RPMI8226 (cell line): ENCODE measurements at regions not wholly inside any gene's neighbourhood (a gene's known extent, or its start where the extent isn't known, plus 50 kb on each side); places are given as distances from the start of the nearest gene placed in this dataset.
"Not testable (repeated sequence)": the region's sequence is repeated elsewhere in the genome, so short reads cannot be mapped to it uniquely, and the experiment has no call there.

Experiments
- DNase-seq: peaks from one replicate; pipeline ENCODE4 v3.0.0-alpha.2; 2015

DNA sequence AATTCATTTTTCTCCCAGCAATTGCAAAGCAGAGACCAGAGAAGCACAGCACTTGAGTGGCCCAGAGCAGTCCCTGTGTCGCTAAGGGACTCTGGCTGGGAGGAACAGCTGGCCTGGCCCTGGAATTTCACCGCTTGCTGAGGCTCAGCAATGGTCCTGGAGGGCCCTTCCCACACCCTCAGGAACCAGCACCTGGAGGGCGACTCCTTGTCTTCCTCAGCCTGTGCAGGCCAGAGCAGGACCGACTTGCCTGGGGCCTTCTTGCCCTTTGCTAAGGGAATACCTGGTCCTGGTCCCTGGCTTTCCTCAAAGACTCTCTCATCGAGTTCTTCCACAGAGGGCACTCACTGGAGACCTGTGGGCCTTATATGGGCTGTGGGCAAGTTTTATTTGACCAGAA is 294.6 kb downstream of the RPLP1 start:
- no peak for DNase-seq

DNA sequence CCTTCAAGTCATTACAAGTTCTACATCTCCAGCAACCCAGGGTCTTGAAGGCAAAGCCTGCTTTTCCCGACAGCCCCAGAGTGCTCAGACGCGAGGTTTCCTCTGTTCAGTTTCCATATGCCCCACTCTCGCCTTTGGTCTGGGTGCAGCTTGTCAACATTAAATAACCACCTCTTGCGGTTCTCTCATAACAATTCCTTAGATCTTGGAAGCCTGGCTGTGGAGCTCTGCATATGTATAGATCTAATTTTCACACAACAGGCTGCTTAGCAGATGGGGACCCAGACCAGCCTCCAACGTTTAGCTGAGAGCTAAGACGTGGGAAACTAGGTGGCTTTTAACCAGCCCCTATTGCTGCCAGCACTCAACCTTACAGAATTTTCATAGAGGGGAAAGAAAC is 295.5 kb downstream of the RPLP1 start:
- no peak for DNase-seq

DNA sequence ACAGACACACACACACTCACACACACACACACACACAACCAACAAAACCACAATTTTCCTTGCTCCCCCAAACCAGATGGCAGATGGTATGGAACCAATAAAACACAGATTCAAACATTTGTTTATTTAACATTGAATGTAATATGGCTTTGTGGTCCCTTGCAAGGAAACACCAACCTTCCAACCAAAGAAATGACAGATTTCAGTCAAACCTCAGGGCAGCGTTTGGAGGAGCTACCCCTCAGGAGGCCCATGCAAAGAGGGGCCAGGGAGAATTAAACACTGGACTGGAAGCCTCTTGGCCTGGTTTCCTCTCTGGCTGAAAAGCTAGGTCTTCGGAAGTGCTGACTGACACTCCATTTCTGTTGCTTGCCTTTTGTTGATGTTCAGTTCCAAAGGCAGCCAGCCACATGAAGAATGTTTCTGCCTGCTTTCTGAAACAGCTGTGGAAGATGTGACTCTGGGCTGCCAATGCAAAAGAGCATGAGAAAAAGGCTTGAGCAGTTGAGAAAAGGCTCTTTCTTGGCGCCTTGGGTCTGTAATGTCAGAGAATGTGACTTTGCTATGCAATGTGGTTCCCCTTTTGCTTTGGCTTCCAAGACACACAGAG is 296.1 kb downstream of the RPLP1 start:
- DNase-seq: peak; percentile 42

DNA sequence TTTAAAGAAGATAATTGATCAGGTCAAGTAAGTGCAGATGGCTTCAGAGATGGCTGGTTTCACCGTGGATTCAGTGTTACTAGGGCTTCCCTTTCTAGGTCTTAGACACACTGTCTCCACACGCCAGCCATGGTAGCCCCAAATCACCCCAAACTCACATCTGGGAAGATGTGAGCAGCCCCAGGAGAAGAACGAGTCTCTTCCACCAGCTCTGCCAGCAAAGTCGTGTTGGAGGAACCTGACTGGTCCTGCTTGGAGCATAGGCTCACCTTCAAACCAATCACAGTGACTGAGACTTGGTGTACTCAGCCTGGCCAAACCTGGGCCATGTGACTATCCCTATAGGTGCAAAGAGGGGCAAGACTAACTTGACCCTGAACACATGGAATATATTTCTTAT is 296.7 kb downstream of the RPLP1 start:
- DNase-seq: no peak

DNA sequence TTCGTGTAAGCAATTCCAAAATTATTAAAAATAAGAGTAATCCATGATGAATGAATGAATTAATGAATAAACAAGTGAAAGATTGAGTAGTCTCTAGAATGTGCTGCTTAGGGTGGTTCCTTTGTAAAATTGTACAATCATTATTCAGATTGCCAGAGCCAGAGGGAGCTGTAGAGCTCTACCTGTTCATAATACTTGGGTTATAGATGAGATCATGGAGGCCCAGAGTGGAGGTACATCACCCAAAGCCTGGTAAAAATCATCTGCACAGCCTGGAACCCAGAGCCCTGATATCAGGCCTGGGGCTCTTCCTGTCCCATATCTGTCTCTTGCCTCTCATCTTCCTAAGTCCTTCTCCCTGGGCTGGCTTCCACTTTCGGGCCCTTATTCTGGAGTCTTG is 297.2 kb downstream of the RPLP1 start:
- DNase-seq: peak; percentile 59

DNA sequence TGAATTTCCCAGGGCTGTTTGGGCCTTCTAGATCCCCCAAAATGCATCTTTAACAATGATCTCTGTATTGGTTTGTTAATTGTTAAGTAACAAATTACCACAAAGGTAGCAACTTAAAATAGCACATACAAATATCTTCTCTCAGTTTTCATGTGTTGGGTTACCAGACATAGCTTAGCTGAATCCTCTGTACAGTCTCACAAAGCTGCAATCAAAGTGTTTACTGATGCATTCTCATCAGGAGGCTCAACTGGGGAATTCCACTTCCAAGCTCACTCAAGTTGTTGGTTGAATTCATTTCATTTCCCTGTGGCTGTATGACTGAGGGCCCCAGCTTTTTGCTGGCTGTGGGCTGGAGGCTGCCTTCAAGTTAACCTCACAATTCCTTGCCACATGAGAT is 297.6 kb downstream of the RPLP1 start:
- no peak for DNase-seq

DNA sequence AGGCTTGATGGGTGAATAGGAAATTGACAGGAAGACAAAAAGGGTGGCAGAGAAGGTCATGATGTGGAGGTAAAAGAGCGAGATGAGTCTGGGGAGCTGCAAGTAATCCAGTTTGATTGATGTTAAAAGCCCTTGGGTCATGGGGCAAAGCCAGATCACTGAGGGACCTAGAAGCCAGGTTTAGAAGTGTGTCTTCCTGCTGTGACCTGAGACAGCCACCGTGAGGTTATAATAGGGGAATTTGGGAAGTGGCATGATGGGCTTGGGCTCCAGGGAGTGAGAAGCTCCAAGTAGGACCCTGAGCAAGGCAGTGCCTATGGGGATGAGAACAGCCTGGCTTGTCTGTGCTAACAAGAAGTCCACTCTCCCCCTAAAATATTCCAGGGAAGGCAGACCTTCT is 298.5 kb downstream of the RPLP1 start:
- no peak for DNase-seq

DNA sequence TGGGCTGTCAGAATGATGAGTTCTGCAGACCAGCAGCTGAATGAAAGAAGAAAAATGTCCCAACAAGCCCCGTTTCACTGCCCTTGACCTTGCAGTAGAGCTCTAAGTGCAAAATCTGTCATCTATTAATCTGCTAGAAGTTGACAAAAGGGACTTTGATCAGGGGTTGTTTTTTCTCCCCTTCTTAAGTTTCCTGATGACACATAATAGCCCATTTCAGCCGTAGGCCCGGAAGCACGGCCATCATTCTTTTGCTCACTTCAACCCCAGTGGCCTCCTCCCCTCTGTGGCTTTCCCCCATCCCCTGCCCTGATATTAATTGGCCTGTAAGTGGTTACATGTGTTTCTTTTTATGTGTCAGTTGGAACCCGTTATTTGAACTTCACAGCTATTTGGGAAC is 298.9 kb downstream of the RPLP1 start:
- no peak for DNase-seq

DNA sequence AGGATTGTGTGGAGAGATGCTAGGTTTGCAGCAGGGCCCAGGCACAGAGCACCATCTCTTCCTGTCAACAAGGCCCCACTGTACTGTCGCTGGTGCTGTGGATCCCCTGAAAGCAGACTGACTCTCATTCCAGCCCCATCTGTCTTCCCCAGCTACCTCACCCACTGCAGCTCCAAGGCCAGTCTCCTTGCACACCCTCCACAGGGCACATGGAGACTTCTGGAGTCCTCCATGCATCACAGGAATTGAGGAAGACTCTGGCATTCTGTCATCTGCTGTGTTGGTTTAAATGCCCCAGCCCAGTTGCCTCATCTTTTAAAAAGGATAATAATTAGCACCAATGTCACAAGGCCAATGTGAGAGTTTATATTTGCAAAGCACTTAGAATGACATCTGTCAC is 301.2 kb downstream of the RPLP1 start:
- DNase-seq: no peak

DNA sequence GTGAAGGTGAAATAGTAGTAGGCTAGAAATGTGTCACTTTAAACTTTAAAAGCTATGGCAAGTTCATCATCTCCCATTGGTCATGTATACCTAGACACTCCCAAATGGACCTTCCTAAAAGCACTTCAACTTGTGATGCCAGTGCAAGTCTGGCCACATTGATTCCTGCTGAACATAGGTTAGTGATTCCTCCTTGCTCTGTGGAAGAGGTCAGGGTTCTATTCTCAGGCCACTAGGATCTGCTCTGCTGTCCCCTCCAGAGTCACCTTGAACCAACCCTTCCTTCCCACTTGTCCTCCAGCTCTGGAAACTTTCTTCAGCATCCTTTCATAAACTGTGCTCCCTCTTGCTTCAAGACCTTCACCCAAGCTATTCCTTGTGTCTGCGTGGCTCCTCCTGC is 301.7 kb downstream of the RPLP1 start:
- DNase-seq: no peak

DNA sequence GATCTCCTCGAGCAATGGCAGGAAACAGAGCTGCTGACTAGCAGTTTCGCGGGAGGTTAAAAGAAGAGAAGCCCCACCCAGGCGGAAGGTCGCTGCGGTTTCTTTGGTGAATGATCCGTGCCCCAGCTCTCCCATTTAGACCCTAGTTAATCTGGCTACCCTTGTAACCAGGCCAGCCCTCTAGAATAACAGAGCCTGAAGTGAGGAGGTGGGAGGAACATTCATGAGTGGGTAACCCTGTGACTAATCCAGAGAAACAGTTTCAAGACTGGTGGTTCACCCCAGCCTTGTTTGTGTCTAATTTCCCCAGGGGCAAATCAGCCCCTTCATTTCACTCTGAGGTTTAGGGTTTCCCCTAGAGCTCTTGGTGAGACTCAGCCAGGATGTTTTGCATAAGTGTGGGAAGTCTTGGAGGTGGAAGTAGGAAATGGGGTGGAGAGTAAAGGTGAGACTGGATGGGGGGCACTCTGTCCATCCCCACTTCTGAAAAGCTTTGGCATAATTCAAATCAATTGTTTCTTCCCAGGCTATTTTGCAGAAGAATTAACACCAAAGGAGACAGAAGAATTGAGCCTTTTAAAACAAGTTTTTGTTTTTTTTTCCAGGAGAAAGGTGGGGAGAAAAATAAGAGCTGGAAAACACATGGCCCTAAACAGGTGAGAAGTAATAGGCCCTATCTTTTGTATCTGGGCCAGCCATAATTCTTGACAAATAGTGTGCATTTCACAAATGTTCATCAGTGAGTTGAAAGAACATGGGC is 303.1 kb downstream of the RPLP1 start:
- peak; percentile 95 for DNase-seq

DNA sequence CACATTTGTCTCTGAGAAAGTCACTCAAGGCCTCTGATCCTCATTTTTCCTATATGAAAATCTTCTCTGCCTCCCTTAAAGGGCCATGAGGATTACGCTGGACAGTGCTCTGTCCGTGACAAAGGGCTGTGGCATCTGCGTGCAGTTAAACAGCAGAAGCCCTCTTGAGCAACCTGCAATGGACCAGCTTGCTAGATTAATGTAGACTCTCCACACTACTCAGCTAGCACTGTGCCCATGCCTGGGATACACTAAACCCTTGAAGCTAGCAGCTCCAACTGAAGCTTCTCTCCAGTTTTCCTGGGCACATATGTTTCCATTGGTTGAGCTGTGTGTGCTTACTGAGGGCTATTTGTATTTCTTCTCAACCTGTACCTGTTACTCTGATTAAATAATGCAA is 303.8 kb downstream of the RPLP1 start:
- no peak for DNase-seq

DNA sequence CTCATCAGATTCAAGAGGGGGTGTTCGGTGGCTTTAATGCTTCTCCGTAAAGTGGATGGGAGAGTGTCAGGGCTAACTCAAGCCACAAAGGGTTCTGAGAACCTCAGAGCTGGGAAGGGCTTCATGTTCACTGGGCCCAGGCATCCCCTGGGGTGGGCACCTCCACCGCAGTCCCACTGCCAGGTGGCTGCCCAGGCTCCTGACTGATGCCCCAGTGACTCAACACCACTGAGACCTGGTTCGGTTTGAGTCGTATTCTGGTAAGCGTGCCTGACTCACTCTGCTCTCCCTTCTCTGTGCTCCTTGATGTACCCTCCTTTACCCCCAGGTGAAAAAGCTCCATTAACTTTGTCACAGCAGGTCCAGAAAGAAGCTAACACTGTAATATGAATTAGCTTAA is 304.6 kb downstream of the RPLP1 start:
- no peak for DNase-seq

DNA sequence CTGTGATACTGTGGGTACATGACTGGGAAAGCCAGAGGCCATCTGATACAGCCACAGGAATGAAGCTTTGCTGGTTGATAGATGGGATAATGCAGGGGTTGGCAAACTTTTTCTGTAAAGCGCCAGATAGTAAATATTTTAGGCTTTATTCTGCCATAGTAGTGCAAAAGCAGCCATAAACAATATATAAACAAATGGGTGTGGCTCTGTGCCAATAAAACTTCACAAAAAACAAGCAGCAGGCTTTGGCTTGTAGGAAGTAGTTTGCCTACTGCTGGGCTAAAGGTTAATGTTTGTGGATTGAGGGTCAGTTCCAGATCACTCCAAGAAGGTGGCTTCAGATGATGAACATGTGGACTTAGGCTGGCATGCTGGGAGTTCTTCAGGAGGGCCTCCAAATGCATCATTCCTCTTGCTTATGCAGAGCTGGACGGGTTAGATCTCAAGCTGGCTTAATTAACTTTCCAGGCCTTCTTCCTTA is 305.7 kb downstream of the RPLP1 start:
- DNase-seq: no peak

DNA sequence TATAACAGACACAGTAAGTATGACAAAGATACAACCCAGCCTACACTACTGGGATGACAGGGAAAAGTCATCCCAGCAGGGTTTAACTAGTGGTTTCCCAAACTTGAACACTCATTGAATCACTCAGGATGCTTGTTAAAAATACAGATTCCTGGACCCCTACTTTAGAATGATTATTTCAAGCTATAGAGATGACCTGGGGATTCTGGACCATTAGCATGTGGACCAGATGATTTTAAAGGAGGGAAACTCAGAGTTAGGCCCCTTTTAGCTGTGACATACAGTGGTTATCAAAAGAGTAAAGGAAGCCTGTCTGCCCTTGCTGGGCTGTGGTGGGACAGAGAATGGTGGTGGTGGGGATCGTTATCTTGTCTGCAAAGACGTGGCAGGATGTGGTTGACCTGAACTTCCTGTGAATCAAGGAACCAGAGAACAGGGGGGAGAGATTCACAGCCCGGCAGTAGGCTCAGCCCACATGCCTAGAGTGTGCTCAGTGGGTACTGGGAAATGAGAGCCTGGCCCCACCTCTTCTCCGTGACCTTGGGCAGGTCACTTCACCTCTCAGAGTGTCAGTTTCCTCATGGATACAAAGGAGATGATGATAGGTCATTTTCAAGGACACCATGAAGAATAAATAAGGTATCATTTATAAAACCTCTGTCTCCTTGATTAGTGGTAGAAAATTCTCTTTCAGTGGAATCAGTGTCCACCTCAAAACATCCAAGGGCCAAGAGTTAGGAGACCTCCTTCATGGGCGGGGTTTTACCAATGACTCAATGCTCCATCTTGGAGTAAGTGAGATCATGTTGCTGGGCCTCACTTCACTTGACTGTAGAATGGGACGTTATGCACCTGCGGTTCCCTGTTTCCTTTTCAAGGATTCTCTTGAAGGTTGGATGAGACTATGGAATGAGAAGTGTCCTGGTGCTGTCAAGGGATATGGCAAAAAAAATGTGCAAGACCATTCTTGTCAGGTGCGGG is 306.5 kb downstream of the RPLP1 start:
- peak; percentile 71 for DNase-seq

DNA sequence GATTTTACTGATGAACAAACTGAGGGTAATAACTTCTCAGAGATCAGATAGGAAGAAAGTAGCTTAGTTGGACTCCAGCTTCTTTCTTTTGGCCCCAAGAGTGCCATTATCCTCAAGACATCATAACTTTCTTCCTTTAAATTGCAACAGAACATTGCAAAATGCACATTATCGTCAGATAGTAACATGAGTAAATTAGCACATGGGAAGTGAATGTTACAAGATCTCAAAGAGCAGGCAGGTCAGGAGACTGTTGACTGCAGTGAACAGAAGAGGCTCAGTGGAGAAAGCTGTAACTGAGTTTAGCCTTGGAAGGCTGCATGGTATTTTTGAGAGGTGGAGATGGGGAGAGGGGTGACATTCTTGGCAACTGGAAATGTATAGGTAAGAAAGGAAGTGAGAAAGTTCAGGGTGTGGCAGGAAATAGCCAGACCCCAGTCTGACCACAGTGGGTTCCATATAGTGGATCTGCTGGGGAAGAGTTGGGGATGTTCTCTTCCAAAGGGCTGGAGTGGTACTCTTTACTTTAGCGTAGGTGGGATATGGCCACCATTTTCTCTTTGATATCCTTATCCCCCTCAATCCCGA is 307.7 kb downstream of the RPLP1 start:
- peak; percentile 47 for DNase-seq

DNA sequence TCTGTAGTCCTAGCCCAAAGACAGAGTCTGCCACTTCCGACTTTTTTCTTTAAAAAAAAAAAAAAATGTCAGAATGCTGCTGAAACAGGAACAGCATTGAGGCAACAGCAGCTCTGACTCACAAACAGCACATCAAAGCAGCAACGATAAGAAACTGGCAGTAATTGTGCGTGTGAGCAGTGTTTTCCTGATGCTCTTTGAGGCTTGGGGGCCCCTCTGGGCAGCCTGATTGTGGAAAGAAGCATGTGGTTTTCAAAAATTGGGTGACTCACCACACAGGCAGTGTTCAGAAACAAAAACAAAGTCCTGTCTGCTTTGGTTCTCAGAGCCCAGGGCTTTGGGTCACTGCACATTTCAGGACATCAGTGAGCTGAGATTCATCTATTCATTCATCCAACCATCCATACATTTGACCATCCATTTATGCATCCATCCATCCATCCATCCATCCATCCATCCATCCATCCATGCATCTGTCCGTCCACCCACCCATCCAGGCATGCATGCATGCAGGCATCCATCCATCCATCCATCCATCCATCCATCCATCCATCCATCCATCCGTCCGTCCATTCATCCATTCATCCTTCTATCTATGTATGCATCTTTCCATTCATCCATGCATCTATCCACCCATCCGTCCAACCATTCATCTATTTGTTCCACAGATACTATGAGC is 308.4 kb downstream of the RPLP1 start:
- DNase-seq: peak; percentile 86

DNA sequence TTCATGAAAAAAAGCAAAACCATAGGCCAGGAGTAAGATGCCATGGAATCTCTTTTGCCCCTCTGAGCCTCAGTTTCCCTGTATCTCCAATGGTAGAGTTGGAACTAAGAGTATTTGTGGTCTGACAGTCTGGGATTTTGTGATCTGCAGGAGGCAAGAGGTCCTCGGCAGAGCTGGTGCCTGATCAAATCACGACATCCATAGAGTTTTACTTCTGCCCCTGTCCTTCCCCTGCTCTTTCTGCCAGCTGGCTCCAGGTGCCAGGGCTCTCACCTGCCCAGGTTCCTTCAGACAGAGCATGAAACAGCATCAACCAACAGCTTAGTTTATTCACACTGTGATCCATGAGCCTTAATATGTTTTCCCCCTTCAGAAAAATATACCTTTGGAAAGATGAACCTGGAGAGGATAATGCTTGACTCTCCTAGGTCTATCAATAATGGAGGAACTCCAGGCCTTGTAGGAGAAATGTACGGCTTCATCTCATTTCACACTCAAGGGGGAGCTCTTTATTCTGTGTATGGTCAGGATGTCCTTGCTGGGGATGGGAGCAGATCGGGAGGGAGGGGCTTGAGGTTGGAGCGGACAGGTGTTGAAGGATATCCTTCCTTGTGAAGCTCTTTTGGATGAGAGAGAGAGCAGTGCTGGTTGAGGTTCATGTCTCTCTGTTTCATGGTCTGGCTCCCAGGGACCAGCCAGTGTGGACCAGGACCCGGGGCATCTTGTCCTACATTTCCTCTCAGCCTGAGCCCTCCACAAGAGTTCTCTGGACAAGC is 309.9 kb downstream of the RPLP1 start:
- DNase-seq: peak; percentile 26

DNA sequence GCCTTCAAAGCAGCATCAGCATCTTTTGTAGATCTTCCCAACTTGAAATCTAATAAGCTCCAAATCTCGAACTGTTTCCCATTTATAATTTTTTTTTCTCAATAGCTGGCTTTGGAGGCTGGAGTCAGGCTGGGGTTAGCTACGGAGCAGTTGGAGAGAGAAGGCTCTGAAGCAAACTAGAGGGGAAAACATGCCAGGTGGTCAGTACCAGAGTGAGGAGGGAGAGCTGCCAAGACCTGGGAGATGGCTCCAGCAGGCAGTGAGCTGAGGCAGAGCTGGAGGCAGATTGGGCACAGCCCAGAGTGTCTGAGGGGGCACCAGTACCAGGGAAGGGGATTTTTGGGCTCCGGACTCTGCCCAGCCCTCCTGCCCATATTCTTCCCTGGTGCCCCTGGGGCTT is 311.2 kb downstream of the RPLP1 start:
- no peak for DNase-seq

DNA sequence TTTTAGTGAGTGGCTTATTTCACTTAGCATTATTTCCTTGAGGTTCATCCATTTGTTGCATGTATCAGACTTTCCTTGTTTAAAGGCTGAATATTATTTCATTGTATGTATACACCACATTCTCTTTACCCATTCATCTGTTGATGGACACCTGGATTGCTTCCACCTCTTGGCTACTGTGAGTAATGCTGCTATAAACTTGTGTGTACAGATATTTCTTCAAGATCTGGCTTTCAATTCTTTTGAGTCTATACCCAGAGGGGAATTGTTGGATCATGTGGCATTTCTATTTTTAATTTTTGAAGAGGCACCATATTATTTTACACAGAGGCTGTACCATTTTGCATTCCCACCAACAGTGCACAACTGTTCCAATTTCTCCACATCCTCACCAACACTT is 313.5 kb downstream of the RPLP1 start:
- no peak for DNase-seq

DNA sequence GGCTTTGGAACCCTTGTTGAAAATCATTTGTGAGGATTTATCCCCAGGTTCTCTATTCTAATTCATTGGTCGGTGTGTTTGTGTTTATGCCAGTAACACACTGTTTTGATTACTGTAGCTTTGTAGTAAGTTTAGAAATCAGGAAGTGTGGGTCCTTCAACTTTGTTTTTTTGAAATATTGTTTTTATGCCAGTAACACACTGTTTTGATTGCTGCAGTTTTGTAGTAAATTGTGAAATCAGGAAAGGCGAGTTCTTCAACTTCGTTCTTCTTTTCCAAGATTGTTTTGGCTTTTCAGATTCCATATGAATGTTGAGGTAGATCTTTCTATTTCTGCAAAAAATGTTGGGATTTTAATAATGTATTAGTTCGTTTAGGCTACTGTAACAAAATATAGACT is 314.6 kb downstream of the RPLP1 start:
- DNase-seq: no peak

DNA sequence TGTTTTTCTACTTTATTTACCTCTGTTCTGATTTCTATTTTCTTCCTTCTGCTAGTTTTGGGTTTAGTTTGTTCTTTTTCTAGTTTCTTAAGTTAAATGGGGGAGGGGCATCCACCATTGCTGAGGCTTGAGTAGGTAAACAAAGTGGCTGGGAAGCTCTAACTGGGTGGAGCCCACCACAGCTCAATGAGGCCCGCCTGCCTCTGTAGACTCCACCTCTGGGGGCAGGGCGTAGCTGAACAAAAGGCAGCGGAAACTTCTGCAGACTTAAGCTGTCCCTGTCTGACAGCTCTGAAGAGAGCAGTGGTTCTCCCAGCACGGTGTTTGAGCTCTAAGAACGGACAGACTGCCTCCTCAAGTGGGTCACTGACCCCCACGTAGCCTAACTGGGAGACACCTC is 316.7 kb downstream of the RPLP1 start:
- not testable (repeated sequence) for DNase-seq
